ENCODE measurements at regions not wholly inside any gene's neighbourhood (a gene's known extent, or its start where the extent isn't known, plus 50 kb on each side); places are given as distances from the start of the nearest gene placed in this dataset.
A peak's percentile ranks its signal among the peaks of the same experiment; 100 is the strongest.

DNA sequence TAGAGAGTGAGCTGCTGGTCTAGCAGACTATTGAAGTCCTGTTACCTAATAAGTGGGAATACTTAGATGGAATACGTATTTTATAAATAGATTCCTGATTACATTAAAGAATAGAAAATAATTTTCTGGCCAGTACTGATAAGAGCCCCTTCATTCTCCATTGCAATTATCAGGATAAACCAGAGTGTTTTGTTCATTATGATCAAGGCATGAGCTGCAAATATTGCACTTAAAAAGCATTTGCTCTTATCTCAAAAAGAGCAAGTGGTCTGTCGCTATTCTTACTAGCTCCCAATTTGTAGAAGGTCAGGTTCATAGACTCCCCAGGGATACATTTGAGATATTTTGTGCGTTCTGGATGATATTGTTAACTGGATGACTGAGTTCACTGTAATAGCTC, 73.1 kb upstream of the PLCB4 start:
- no peak for TF ChIP-seq MEF2D (tag; conservative IDR thresholded peaks at IDR 0.05; ENCODE audit: low read depth)
- TF ChIP-seq CBFA2T3 (IDR thresholded peaks at IDR 0.05) = 0 out of 2 replicates have a peak, but pooled peaks have one; percentile 32
- in situ Hi-C loops (cut with MboI) = no loop called here
- intact Hi-C loops (cut with micrococcal nuclease) = no loop called here
- no peak overlapping the region for H3K27ac ChIP-seq (ENCODE audit: extremely low read depth, low read depth, low read length)
- no peak overlapping the region for H3K9ac ChIP-seq (ENCODE audit: insufficient read depth in 1 of 2, low read depth in 2 of 2, low read length in 2 of 2)
- ChIA-PET CTCF (ENCODE audit: low intra/inter-chr PET ratio) (no interaction called here), POLR2A (no interaction called here)
- no TSS peak for BruUV-seq (replicated peaks)
- DNase-seq (ENCODE audit: extremely low read depth in 1 of 4, low spot score in 3 of 4) (no peak), ATAC-seq (no peak), FAIRE-seq (no peak)
- H3K4me3 ChIP-seq = no peak overlapping the region
- H3K36me3 ChIP-seq (ENCODE audit: control insufficient read depth, insufficient read depth, low read length) = no peaks in the 10 kb centered on the region
- H3K4me2 ChIP-seq (ENCODE audit: insufficient read depth, low read length) = no peak overlapping the region
- WGBS (ENCODE audit: insufficient coverage, low coverage, missing lambda C conversion rate) = 2% methylated on average over 3 of the region's 3 CpGs
- no peaks in the 10 kb centered on the region; a peak in 2 of 5 replicates for H3K4me1 ChIP-seq (replicated peaks in 1 of 2; ENCODE audit: control insufficient read depth in 2 of 2, insufficient read depth in 2 of 2, low read length in 2 of 2)
- no peak overlapping the region for H2AFZ ChIP-seq (ENCODE audit: low read depth, low read length)
- H4K20me1 ChIP-seq (replicated peaks; ENCODE audit: control insufficient read depth, insufficient read depth, low read length) = no peaks in the 10 kb centered on the region
- no peaks in the 10 kb centered on the region for H3K27me3 ChIP-seq (ENCODE audit: control insufficient read depth in 2 of 2, insufficient read depth in 2 of 2, low read length in 2 of 2)
- no peaks in the 10 kb centered on the region for H3K9me3 ChIP-seq (replicated peaks; ENCODE audit: control insufficient read depth, insufficient read depth, low read depth, low read length)
- no peaks in the 10 kb centered on the region for H3K9me1 ChIP-seq (ENCODE audit: control insufficient read depth, insufficient read depth, low read length)
- H3K79me2 ChIP-seq (ENCODE audit: control insufficient read depth, insufficient read depth, low read length) = no peaks in the 10 kb centered on the region

DNA sequence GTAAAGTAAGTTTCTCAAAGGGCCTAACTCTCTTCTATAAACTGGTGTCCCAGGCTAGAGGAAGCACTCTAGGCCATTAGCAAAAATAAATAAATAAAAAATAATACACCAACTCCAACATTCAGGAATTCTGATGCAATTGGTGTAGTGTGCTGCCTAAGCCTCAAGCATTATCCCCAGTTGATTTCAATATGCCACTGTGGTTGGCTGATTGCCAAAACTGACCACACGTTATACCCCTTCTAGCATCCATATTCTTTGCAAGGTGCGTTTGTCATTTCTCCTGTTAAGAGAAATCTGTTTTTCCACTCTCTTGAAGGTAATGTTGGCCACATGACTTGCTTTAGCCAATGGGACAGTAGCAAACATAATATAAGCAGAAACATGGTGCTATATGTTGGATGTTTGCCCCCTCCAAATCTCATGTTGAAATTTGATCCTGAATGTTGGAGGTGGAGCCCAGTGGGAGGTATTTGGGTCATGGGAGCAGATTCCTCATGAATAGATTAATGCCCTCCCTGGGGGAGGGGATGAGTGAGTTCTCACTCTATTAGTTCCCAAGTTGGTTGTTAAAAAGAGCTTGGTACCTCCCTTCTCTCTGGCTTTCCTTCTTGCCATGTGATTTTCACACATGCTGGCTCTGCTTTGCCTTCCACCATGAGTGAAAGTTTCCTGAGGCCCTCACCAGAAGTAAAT, 71.9 kb upstream of the PLCB4 start:
- Histone ChIP-seq H4K20me1 (replicated peaks; ENCODE audit: control insufficient read depth, insufficient read depth, low read length) (no peaks in the 10 kb centered on the region), H3K9me3 (replicated peaks; ENCODE audit: control insufficient read depth, insufficient read depth, low read depth, low read length) (no peaks in the 10 kb centered on the region), H3K9ac (ENCODE audit: insufficient read depth in 1 of 2, low read depth in 2 of 2, low read length in 2 of 2) (no peak overlapping the region), H3K79me2 (ENCODE audit: control insufficient read depth, insufficient read depth, low read length) (no peaks in the 10 kb centered on the region), H3K9me1 (ENCODE audit: control insufficient read depth, insufficient read depth, low read length) (no peaks in the 10 kb centered on the region), H3K4me1 (replicated peaks in 1 of 2; ENCODE audit: control insufficient read depth in 2 of 2, insufficient read depth in 2 of 2, low read length in 2 of 2) (no peaks in the 10 kb centered on the region; a peak in 2 of 5 replicates), H3K36me3 (ENCODE audit: control insufficient read depth, insufficient read depth, low read length) (no peaks in the 10 kb centered on the region), H3K4me3 (no peak overlapping the region), H3K4me2 (ENCODE audit: insufficient read depth, low read length) (no peak overlapping the region), H3K27me3 (ENCODE audit: control insufficient read depth in 2 of 2, insufficient read depth in 2 of 2, low read length in 2 of 2) (no peaks in the 10 kb centered on the region), H2AFZ (ENCODE audit: low read depth, low read length) (peak overlapping the region; percentile 86; the same call in 1 of the 2 replicates), H3K27ac (ENCODE audit: extremely low read depth, low read depth, low read length) (no peak overlapping the region)
- no peak; the same call in 2 of the 3 replicates for ATAC-seq
- CTCF ChIA-PET (ENCODE audit: low intra/inter-chr PET ratio) = no interaction called here
- no TSS peak for BruUV-seq (replicated peaks)
- no peak for DNase-seq (ENCODE audit: extremely low read depth in 1 of 4, low spot score in 3 of 4)
- FAIRE-seq = no peak
- in situ Hi-C loops (cut with MboI) (no loop called here), intact Hi-C loops (cut with micrococcal nuclease) (no loop called here)
- WGBS (ENCODE audit: insufficient coverage, low coverage, missing lambda C conversion rate) = 7% methylated on average over 2 of the region's 2 CpGs
- POLR2A ChIA-PET = no interaction called here
- TF ChIP-seq USF2 (CRISPR knock-in tag; IDR thresholded peaks at IDR 0.05) (peak; percentile 48), PATZ1 (CRISPR knock-in tag; IDR thresholded peaks at IDR 0.05; ENCODE audit: borderline replicate concordance) (no peak), NFIX (CRISPR knock-in tag; IDR thresholded peaks at IDR 0.05; ENCODE audit: low read depth) (peak; percentile 64), NFIC (IDR thresholded peaks at IDR 0.05) (peak; percentile 60)
- TF ChIP-seq, protein P1, sequence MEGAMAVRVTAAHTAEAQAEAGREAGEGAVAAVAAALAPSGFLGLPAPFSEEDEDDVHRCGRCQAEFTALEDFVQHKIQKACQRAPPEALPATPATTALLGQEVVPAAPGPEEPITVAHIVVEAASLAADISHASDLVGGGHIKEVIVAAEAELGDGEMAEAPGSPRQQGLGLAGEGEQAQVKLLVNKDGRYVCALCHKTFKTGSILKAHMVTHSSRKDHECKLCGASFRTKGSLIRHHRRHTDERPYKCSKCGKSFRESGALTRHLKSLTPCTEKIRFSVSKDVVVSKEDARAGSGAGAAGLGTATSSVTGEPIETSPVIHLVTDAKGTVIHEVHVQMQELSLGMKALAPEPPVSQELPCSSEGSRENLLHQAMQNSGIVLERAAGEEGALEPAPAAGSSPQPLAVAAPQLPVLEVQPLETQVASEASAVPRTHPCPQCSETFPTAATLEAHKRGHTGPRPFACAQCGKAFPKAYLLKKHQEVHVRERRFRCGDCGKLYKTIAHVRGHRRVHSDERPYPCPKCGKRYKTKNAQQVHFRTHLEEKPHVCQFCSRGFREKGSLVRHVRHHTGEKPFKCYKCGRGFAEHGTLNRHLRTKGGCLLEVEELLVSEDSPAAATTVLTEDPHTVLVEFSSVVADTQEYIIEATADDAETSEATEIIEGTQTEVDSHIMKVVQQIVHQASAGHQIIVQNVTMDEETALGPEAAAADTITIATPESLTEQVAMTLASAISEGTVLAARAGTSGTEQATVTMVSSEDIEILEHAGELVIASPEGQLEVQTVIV (CRISPR knock-in tag; IDR thresholded peaks at IDR 0.05; ENCODE audit: borderline replicate concordance) = no peak

Measured in K562 (cell line).